Stimulated activated effector memory CD8-positive, alpha-beta T cell treated with anti-CD3 and anti-CD28 coated beads, Interleukin-12 subunit alpha, Interleukin-12 subunit beta, amount 100 ng/mL, for 72 hours (primary cell): ENCODE measurements at regions not wholly inside any gene's neighbourhood (a gene's known extent, or its start where the extent isn't known, plus 50 kb on each side); places are given as distances from the start of the nearest gene placed in this dataset.

Experiments used
- ATAC-seq: fragments of 150-1000 bp; cut with Tn5 transposase; 2 replicates; pipeline ENCODE4 v1.10.0; 2021
- DNase-seq, 2 donors: peaks; one replicate each; pipeline ENCODE4 v3.0.0; 2021 to 2022; ENCODE audit warnings: low spot score in 2 of 2
- H3K27ac Mint-ChIP-seq: one replicate; pipeline ENCODE4 v1.8.0; 2022; ENCODE audit warnings: mild to moderate bottlenecking, mixed read lengths
- H3K36me3 Mint-ChIP-seq: one replicate; pipeline ENCODE4 v1.8.0; 2022; ENCODE audit warnings: mild to moderate bottlenecking, mixed read lengths
- H3K4me1 Mint-ChIP-seq: one replicate; pipeline ENCODE4 v1.8.0; 2022; ENCODE audit warnings: mixed read lengths
- H3K4me3 Mint-ChIP-seq: one replicate; pipeline ENCODE4 v1.8.0; 2022; ENCODE audit warnings: mild to moderate bottlenecking, mixed read lengths
- H3K9me3 Mint-ChIP-seq: one replicate; pipeline ENCODE4 v1.8.0; 2022; ENCODE audit warnings: mixed read lengths

DNA sequence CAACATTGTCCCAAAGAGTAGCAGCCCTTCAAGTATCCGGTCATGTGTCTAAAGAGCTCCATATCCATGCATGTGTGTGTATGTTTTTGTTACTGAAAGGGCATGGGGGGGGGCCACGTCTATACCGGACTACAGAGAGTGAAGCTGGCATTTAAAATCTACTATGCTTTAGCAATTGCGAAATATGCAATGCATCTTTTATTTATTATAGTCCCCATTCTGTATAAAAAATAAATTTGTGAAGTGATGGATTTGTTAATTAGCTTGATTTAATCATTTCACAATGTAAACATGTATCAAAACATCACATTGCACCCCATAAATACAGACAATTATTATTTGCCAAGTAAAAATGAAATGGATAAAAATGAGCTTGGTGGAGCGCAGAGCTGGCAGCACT lies 149.4 kb upstream of the ID2 start:
- Mint-ChIP-seq H3K4me3 (no peak overlapping the region), H3K9me3 (peaks cover 7% of the 10 kb centered on the region), H3K36me3 (no peaks in the 10 kb centered on the region), H3K4me1 (peaks cover 27% of the 10 kb centered on the region), H3K27ac (no peak overlapping the region)
- DNase-seq: no peak
- no peak for ATAC-seq

DNA sequence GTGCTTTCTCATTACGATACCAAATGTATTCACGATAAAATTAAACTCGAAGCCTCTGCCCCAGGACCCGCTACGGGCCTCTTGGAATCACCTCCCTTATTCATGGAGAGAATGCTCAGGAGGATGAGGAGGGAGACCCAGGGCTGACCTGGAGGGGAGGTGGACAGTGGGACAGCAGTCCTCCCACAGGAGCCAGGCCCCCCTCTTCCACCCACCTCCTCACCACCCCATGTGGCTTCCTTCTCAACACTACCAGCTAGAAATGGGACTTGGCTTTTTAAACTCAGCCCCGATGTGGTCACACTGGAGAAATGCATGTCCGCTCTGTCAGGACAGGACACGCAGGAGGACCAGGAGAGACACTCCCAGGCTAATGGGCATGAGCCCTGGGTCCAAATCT lies 147.9 kb upstream of the ID2 start:
- H3K27ac Mint-ChIP-seq: no peak overlapping the region
- H3K36me3 Mint-ChIP-seq: no peaks in the 10 kb centered on the region
- ATAC-seq (no peak), DNase-seq (no peak)
- peaks cover 38% of the 10 kb centered on the region for H3K4me1 Mint-ChIP-seq
- peaks cover 7% of the 10 kb centered on the region for H3K9me3 Mint-ChIP-seq
- no peak overlapping the region for H3K4me3 Mint-ChIP-seq

DNA sequence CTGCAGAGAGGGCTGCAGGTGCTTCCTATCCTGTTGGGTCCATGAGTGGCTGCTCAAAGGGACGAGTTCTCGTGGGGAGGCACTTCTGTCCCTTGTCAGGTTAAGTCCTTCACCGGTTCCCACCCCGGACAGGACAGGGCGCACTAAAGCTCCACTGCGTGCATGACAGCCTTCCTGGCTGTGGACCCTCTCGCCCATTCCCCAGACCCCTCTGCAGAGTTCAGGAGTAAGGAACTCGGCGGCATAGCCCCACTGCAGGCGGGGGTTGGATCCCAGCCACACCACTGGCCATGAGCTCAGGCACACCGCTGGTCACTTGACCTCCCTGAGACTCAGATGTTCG lies 147.5 kb upstream of the ID2 start:
- Mint-ChIP-seq H3K4me1 (peaks cover 42% of the 10 kb centered on the region), H3K36me3 (no peaks in the 10 kb centered on the region), H3K9me3 (peaks cover 7% of the 10 kb centered on the region), H3K4me3 (no peak overlapping the region), H3K27ac (no peak overlapping the region)
- no peak for DNase-seq
- no peak for ATAC-seq

DNA sequence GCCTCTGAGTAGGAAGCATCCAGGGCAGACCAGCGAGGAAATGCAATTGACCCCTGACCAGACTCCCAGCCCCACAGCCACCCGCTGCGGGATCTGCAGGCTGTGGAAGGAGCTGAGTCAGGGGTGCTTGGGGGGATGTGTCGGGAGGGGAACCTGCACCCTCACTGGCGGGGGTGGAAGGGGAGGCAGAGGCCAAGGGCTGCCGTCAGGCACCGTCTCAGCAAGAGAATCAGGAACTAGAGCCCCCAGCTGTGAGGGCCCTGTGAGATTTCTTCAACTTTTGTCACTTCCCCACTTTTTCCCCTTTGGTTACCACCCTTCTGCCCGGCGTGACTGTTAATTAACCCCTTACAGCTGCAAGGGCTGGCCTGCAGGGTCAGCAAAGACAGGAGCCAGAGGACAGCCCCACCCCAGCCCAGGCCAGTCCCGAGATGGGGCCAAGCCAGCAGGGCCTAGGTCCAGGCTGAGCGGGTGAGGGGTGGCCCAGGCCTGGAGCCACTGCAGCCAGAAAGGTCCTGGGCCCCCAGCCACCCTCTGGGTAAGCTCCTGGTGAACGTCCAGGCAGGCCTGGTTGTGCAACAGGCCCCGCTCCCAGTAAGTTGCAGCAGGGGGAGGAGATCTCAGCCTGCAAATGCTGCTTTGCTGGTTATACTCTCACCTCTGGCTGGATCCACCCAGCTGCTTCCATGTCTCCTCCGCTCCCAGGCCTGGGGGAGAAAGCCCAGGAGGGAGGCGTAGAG lies 147.0 kb upstream of the ID2 start:
- Mint-ChIP-seq H3K36me3 (no peaks in the 10 kb centered on the region), H3K4me1 (peaks cover 42% of the 10 kb centered on the region), H3K4me3 (no peak overlapping the region), H3K27ac (peak overlapping the region; percentile 98), H3K9me3 (peaks cover 7% of the 10 kb centered on the region)
- no peak for DNase-seq
- no peak for ATAC-seq

DNA sequence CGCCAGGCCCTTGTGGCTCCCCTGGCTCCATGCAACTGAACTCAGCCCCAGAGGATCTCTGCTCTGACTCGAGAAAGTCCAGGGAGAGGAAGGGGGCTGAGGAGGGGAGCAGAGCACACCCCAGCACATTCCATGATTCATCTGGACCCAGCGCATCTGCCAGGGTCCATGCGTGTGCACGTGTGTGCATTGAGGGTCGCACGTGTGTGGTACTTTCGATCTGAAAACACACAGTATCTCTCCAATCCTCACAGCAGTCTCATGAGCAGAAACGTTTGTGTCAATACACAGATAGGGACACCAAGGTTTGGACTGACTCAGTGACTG lies 146.4 kb upstream of the ID2 start:
- H3K9me3 Mint-ChIP-seq: peaks cover 7% of the 10 kb centered on the region
- peak overlapping the region; percentile 98 for H3K27ac Mint-ChIP-seq
- H3K4me3 Mint-ChIP-seq: peak overlapping the region; percentile 57
- no peaks in the 10 kb centered on the region for H3K36me3 Mint-ChIP-seq
- peaks cover 46% of the 10 kb centered on the region for H3K4me1 Mint-ChIP-seq
- ATAC-seq (peak; percentile 14), DNase-seq (no peak)

DNA sequence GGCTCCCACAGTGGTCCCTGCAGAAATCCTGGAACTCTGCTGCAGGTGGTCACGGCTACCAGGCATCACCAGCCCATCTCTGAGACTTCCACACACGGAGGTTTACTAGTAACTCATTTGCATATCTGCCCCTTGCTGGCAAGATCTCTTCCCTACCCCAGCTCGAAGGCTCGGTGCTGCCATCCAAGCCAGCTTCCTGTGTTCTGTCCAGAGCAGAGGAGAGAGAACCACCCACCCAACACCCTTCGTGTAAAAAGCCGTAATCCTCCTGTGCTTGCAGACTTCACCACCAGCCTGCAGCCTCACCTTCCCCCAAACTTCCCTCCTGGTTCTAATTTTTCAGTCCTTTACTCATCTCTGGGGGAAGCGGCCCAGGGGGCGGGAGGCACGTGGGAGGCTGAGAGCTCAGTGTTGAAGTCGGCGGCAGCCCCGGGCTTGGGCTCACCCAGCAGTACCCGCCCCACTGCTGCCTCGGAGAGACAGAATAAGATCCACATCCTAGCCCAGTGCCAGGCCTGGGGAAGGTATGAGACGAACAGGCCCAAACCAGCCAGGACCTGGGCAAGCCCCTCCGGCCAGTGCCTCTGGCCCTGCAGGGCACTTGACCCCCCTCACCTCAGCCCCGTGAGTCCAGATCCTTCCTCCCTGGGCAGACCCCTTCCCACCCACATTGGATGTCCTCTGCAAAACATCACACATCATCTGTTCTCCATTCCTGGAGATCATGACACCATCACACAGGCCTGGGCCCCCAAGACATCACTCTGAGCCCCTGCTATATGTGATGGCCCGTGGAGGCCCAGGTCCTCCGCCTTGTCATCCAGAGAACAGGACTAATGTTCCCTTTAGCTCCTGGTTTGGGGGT lies 145.8 kb upstream of the ID2 start:
- Mint-ChIP-seq H3K36me3 (no peaks in the 10 kb centered on the region), H3K4me3 (peak overlapping the region; percentile 57), H3K4me1 (peaks cover 53% of the 10 kb centered on the region), H3K27ac (peak overlapping the region; percentile 98), H3K9me3 (peaks cover 5% of the 10 kb centered on the region)
- DNase-seq (no peak), ATAC-seq (peak; percentile 60)

DNA sequence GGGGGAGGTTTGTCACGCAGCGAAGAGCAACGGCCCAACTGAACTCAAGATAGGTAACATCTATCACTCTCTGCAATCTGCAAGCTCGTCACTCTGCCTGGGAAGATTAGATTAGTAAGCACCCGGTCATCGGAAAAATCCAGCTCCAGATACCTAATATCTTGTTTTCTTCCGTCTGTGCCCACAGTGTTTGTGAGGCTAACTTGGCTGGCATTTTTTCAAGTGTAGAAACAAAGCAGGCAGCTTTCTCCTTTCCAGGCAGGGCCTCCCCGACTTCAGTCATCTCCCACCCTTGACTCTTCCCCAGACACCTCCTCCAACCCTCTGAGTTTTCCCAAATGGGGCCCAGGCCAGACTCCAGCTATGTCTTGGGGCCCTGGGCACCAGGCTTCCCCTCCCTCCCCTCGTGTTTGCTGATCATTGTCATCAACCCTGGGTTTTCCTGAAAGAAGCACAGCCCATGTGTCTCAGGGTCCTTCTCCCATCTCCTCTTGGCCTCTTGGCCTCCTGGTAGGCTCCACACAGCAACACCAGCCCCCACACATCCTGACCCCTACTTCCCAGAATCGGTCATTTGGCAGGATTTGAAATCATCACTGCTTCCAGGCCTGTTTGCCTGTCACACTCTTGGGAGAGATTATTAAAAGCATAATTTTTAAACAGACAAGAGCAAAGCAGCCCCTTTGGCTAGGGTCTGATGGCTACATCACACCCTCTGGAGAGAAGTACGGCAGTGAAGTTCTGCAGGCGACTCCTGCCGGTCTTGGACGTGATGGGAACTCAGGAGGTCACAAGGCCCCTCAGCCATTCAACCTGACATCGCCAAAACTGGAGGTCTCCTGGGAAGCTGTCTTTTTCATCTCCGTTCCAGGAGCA lies 144.9 kb upstream of the ID2 start:
- DNase-seq: no peak
- peaks cover 61% of the 10 kb centered on the region for H3K4me1 Mint-ChIP-seq
- peaks cover 6% of the 10 kb centered on the region for H3K36me3 Mint-ChIP-seq
- peaks cover 3% of the 10 kb centered on the region for H3K9me3 Mint-ChIP-seq
- ATAC-seq: no peak
- H3K4me3 Mint-ChIP-seq: peak overlapping the region; percentile 57
- peak overlapping the region; percentile 98 for H3K27ac Mint-ChIP-seq

DNA sequence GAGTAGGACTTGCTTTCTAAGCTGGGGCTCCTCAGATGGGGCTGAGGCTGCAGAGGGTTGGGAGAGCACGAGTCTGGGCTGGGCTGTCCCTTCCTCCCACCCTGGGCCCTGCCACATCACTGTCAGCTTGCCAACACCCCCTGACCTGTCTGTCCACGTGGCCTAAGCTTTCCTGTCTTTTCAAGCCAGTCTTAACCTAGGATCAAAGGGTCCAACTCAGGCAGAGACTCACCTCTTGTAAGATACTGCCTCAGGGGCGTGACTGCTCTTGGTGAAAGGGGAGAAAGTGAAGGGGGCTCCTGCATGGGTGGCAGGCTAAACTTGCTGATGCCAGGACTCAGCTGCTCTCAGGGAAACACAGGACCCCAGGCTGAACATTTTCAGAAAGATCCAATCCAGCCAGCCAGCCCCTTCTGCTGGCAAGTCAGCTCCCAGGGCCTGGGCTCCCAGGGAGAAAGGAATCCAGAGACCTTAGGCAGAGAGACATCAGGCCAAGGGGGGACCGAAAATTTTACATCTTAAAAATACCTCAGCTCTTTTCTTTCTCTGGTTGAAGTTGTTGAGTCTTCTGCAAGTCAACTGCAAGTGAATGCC lies 144.2 kb upstream of the ID2 start:
- no peaks in the 10 kb centered on the region for H3K9me3 Mint-ChIP-seq
- ATAC-seq (no peak), DNase-seq (no peak)
- peaks cover 69% of the 10 kb centered on the region for H3K4me1 Mint-ChIP-seq
- H3K4me3 Mint-ChIP-seq: no peak overlapping the region
- H3K27ac Mint-ChIP-seq: peak overlapping the region; percentile 98
- H3K36me3 Mint-ChIP-seq: peaks cover 8% of the 10 kb centered on the region

DNA sequence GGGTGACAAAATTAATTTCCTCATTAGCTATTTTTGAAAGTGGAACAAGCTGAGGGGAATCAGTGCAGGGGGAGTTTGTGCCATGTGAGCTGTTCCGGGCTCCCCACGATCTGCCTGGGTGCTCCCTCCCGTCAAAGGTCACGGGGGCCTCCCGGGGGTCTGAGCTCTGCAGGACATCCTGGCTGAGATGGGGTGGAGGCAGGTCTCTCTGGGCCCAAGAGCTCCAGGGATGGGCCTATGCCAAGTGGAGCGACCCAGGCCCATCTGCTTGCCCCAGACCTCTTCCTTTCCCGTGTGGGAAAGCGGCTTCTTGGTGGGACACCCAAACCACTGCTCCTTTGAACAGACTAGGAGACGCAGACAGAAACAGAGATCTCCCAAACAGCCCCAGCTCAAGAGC lies 143.3 kb upstream of the ID2 start:
- H3K4me1 Mint-ChIP-seq: peaks cover 77% of the 10 kb centered on the region
- H3K36me3 Mint-ChIP-seq: peaks cover 16% of the 10 kb centered on the region
- no peak overlapping the region for H3K4me3 Mint-ChIP-seq
- DNase-seq (no peak), ATAC-seq (no peak)
- no peaks in the 10 kb centered on the region for H3K9me3 Mint-ChIP-seq
- peak overlapping the region; percentile 98 for H3K27ac Mint-ChIP-seq

DNA sequence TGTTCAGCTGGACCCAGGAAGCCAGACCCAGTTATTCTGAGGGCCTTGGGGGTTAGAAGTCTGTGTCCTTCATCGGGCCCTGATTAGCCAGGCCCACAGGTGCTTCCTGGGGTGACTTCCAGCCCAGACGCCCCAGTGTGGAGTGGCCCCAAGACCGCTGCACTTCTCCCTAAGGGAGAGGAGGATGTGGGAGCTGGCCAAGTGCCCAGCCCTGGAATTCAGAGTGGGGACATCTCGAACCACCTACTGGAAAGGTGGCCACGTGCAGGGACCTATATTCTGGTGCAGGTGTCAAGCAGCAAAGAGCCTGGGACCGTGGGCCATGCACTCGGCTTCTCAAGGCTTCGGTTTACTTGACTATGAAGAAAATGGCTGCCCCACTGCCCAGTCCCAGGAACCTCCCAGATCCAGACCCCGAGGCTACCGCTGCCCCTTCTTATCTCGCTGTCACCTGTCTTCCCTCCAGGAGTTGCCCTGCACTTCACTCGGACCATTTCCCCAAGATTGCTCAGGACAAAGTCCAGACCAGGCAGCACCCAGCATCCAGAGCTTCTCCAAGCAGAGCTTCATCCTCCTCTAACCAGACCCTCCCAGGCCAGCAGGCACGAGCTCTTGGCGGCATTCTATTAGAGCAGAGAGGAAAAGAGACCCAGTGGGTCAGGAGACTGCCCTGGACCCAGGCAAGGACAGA lies 142.8 kb upstream of the ID2 start:
- Mint-ChIP-seq H3K4me3 (peak overlapping the region; percentile 80), H3K36me3 (peaks cover 22% of the 10 kb centered on the region), H3K9me3 (no peaks in the 10 kb centered on the region), H3K27ac (peak overlapping the region; percentile 98), H3K4me1 (peaks cover 83% of the 10 kb centered on the region)
- no peak for DNase-seq
- ATAC-seq: no peak

DNA sequence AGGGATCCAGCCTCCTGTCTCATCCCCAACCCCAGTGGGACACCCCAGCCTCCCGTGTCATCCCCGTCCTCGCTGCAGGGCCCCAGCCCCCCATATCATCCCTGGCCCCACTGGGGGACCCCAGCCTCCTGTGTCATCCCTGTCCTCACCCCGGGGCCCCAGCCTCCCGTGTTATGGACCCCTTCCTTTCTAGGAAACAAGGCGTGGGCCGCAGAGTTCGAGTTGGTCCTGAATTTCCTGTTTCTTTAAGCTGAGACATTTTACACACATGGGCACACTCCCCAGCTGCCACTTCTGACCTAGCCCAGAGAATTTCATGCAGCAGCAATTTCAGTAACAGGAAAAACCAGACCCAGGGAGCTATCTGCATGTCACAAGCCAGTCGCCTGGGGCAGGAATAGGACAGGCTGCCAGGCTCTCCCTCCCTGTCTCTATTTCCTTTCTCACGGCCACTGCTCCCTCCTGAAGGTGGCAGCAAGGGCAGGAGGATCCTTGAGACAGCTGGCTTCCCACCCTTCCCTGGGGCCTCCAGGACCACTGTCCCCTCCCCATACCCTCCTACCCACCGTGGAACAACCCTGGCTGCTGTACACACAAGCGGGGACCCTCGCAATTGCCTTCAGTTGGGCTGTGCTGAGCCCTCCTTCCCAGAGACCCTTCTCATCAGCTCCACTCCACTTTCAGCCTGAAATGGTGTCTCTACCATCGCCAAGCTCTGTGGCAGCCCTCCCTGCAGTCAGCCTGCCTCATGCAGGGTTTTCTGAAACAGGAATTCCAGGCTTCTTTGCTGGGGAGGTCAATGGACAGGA lies 141.9 kb upstream of the ID2 start:
- peak overlapping the region; percentile 98 for H3K27ac Mint-ChIP-seq
- peak overlapping the region; percentile 80 for H3K4me3 Mint-ChIP-seq
- H3K4me1 Mint-ChIP-seq: peaks cover 92% of the 10 kb centered on the region
- peaks cover 28% of the 10 kb centered on the region for H3K36me3 Mint-ChIP-seq
- no peaks in the 10 kb centered on the region for H3K9me3 Mint-ChIP-seq
- no peak for ATAC-seq
- DNase-seq: no peak

DNA sequence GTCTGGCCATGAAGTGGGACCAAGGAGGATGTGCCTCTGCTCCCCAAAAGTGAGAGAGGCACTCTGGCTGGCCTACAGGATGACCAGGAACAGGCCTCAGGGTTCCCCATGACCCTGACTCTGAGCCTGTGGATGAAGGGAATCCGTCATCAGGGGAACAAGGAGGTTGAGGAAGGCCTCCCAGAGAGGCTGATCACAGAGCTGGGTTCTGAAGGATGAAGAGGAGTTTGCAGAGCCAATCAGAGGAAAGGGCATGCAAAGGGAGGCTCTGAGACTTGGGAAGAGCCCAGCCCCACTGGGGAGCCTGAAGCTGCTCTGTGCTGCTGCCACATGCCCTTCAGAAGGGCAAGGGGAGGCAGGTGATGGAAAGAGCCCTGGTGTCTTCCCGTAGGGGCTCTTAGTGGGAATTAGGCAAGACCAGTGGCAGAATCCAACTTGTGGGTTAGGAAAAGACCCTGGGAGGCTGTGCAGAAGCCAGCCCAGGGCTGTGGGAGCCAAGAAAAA lies 141.3 kb upstream of the ID2 start:
- ATAC-seq (no peak), DNase-seq (no peak)
- Mint-ChIP-seq H3K4me1 (peaks cover 94% of the 10 kb centered on the region), H3K4me3 (peak overlapping the region; percentile 80), H3K27ac (peak overlapping the region; percentile 98), H3K9me3 (no peaks in the 10 kb centered on the region), H3K36me3 (peaks cover 33% of the 10 kb centered on the region)

DNA sequence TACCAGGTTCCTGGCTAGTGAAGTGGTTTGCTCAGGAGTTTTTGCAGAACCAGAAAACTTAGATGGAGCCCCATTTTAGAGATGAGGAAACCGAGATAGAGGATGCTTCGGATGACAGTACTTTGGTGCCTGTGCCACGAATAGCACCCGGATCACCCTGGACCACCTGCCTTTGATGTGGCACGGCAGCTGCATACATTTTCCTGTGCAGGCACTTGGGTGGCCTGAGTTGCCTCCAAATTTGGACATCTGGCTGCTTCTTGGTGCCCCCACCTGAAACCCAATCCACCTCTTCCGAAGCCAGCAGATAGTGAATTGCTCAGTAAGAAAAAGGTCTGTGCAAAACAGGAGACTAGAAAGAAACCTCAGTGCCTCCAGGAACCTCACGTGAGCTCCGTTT lies 140.6 kb upstream of the ID2 start:
- ATAC-seq (no peak), DNase-seq (no peak)
- no peaks in the 10 kb centered on the region for H3K9me3 Mint-ChIP-seq
- H3K4me1 Mint-ChIP-seq: peaks cover 94% of the 10 kb centered on the region
- H3K4me3 Mint-ChIP-seq: peak overlapping the region; percentile 80
- peaks cover 33% of the 10 kb centered on the region for H3K36me3 Mint-ChIP-seq
- H3K27ac Mint-ChIP-seq: peak overlapping the region; percentile 98

DNA sequence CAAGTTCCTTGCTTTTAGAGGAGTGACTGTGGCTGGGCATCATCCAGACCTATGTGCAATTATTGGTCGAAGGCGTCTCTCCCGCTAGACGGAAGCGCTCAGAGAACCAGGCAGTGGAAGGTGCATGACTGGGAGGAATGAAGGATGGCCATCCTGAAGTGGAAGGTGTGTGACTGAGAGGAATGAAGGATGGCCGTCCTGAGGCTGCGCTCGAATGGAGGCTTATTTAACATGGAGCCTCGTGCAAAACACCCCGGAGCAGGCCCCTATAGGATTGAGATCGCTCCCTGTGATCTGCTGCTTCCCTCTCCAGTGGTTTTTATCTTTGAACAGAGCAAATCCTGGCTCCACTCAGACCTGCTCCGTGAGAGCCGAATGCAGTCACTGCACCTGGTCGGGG lies 140.2 kb upstream of the ID2 start:
- H3K4me1 Mint-ChIP-seq: peaks cover 94% of the 10 kb centered on the region
- DNase-seq (no peak), ATAC-seq (no peak)
- H3K36me3 Mint-ChIP-seq: peaks cover 33% of the 10 kb centered on the region
- H3K27ac Mint-ChIP-seq: peak overlapping the region; percentile 98
- H3K4me3 Mint-ChIP-seq: peak overlapping the region; percentile 80
- H3K9me3 Mint-ChIP-seq: no peaks in the 10 kb centered on the region
